Posterior vena cava (tissue), 2 donors: ENCODE measurements at regions not wholly inside any gene's neighbourhood (a gene's known extent, or its start where the extent isn't known, plus 50 kb on each side); places are given as distances from the start of the nearest gene placed in this dataset.
"Not testable (repeated sequence)": the region's sequence is repeated elsewhere in the genome, so short reads cannot be mapped to it uniquely, and the experiment has no call there.

ENCODE experiments used
- DNase-seq: peaks from one replicate; pipeline ENCODE4 v3.0.0-alpha.2; 2020; ENCODE audit warnings: low spot score
- intact Hi-C, 2 donors: fragments of 100-400 bp; cut with DNase I; formaldehyde crosslinking; loops; one replicate each; pipeline versions ENCODE4 v1.14.1 to v1.14.2; 2022 to 2023
- donor health status: DM: yes; HTN: yes; CAD: no.
- donor health status: DM: yes; HTN: yes; CAD: no.

DNA sequence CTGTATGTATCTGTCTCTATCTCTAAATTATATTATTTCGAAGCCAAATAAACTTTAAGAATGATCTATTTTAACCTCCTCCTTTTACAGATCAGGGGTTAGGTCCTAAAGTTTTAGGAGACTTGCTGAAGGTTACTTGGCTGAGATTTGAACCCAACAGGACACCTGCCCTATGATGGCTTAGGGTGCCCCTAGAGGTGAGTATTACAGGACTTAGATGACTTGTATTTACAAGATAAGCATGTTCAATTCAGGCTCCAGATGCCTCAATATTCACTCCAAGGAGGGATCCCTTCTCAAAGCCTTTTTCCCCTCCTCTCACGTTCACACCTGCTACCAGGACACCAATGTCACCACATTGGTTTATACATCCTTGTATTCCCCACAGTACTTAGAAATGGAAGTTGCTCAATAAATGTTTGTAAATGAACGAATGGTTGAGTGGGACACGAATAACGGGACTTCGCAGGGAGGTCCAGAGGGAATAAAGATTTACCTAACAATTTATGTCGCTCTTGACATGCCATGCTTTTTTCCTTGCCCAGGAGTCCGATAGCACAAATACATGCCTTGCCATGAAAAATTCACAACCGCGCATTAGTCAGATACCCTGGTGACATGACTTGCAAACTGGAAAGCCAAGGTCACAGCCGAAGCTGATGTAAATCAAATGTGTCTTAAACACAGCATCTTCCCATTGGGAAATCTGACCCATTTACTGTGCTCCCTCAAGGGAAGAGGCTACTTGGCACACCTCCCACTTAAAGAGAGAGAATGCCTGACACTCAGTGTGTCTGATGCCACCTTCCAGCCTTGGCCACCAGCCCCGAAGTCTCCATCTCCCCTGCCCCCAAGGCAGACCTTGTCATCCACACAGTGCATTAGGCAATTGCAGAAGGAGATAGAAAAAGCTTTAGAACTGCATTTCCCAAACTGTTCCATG lies 872.2 kb upstream of the AUTS2 start:
- intact Hi-C loops: no loop called here
- DNase-seq: no peak

DNA sequence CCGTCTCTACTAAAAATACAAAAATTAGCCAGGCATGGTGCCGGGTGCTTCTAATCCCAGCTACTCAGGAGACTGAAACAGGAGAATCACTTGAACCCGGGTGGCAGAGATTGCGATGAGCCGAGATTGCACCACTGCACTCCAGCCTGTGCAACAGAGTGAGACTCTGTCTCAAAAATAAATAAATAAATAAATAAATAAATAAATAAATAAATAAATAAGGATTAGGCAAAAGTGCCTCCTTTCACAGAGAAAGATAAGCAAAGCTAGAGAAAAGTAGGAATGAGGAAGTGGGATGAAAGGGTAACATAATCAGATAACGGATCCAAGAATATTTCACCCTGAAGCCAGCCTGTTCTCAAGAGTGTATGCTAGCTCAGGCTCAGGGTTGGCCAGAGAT lies 869.6 kb upstream of the AUTS2 start:
- DNase-seq, intact Hi-C loops: not testable (repeated sequence)

DNA sequence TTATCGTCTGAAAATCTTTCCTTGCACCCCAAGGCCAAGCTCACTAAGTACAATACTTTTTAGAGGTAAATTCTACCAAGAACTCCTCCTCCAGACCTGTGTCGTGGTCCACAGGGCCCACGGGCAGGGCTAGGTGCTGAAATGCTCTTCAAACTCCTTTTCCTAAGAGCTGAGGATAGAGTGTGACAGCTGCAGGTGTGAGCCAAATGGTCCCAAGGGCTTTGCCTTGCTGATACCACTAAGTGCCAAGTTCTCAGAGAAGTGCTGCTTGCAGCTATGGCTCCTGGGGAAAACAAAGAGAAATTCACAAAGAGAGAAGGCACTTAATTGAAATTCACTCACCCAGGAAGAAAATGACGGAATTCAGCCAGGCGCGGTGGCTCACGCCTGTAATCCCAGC lies 868.9 kb upstream of the AUTS2 start:
- no peak for DNase-seq
- intact Hi-C loops: no loop called here

DNA sequence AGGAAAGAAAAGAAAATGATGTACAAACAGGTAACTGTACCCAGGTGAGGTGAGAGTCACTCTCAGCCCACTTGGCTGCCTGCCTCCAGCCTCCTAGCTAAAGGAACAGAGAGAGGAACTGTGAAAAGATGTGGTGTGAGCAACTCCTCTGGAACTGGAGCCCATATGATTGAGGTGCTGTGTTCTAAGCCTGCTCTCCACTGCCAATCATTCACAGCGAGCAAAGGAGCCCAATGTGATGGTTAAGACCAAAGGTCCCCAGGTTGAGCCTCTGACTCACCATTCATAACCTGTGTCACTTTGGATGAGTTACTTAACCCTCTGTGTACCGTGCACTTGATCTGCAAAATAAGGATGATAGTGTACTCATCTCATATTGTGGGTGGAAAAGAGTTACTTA lies 868.1 kb upstream of the AUTS2 start:
- intact Hi-C loops: no loop called here
- DNase-seq: no peak

DNA sequence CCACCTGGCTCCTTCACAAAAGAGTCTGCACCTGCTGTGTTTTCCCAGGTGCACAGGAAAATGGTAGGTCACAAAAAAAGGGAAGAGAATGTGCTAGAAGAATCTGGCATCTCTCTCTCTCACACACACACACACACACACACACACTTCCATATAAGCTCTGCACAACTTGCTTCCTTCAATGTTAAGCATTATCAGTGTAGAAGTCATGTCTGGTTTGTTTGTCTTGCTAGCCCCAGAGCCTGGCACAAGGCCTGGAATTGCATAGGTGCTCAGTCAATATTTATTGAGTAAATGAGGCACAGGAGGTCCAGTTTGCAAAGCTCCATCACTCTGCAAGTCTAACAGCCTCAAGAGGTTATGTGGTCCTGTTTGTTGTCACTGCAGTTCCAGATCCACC lies 867.3 kb upstream of the AUTS2 start:
- DNase-seq: no peak
- intact Hi-C loops: no loop called here

DNA sequence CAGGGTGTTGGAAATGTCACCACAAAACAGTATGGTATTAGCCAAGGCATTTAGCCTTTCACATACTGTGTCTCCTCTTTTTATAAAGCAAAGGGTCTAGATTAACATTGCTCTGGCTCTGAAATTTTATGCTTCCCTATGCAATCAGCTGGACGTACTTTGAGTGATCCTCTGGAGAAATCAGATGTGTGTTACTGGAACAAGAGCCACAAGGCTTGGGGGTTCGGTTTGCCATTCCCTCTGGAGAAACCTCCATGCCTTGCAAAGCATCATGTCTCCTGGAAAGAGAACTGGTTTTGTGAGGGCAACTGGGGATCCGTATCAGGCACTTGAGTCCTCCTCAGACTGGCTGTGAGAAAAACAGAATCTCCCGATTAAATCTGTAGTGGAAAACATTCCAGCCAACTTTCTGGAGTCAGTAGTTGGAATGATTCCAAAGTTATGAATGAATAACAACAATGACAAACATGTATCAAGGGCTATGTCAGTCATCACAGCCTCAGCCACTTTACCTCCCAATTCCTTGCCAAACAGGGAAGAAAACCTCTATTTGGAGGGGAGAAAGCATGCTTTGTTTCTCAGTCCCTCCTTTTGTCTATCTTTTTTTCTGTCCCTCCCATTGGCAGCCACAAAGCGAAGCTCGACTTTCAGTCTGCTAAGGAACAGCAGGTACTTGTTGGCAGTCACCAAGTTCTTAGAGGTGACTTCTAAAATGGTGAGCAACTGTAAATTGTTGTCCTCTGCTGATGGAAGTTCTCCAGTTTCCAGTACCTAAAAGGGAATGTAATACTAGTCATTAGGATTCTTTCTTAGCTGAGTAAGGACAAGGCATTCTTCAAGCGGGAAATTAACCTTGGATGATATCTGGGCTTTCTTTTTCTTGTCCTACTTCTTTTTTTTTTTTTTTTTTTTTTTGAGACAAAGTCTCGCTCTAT lies 864.8 kb upstream of the AUTS2 start:
- DNase-seq: no peak
- intact Hi-C loops: no loop called here

DNA sequence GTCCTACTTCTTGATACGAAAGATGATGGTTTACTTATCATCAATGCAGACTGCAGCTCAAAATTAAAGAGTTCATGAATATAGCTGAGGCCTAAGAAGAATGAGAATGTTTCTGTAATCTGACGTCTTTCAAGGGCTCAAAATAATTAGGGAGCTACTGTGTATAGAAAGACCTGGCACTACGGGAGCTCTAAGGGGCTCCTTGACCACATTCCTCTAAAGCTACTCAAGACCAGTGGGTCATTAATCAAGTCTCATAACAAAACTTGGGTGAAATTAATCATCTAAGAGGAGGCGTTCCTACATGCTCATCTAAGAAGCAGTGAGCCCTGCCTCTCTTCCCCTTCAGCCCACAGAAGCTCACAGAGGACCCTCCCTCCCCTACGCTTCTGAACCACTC lies 863.8 kb upstream of the AUTS2 start:
- DNase-seq: no peak
- intact Hi-C loops: no loop called here

DNA sequence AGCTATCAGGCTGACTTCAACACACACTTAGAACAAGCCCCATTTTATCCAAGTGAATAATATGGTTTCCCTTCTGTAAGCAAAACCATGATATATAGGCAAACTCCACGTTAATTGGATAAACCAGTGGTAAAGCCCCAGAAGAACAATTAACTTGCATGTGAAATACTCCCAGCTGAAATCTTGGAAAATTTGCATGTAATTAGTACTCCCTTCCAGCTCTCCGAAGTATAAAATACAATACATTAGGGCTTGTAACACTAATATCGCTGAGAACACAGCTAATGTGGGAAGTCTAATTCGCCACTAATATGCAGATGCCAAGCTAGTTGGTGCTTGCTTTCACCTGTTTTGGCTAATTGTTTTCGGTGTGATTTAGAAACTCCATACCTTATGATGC lies 859.0 kb upstream of the AUTS2 start:
- DNase-seq: no peak
- intact Hi-C loops: no loop called here

DNA sequence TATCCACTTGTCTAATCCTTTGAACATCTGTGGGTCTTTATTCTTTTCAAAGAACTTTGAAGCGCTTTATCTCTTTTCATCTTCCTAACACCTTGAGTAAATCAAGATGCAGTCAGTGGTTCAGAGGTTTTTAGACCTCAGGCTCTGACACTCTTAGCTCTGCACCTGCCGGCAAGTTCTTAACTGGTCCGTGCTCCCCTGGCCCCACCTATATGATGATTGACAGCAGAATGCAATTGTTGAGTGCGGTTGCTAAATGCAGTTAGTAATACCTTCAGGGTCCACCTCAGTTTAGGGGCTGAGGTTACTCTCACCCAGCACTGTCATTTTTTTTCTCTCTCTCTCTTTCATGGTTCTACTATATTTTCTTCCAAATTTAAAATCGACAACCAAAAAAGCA lies 854.2 kb upstream of the AUTS2 start:
- DNase-seq: no peak
- intact Hi-C loops: no loop called here

DNA sequence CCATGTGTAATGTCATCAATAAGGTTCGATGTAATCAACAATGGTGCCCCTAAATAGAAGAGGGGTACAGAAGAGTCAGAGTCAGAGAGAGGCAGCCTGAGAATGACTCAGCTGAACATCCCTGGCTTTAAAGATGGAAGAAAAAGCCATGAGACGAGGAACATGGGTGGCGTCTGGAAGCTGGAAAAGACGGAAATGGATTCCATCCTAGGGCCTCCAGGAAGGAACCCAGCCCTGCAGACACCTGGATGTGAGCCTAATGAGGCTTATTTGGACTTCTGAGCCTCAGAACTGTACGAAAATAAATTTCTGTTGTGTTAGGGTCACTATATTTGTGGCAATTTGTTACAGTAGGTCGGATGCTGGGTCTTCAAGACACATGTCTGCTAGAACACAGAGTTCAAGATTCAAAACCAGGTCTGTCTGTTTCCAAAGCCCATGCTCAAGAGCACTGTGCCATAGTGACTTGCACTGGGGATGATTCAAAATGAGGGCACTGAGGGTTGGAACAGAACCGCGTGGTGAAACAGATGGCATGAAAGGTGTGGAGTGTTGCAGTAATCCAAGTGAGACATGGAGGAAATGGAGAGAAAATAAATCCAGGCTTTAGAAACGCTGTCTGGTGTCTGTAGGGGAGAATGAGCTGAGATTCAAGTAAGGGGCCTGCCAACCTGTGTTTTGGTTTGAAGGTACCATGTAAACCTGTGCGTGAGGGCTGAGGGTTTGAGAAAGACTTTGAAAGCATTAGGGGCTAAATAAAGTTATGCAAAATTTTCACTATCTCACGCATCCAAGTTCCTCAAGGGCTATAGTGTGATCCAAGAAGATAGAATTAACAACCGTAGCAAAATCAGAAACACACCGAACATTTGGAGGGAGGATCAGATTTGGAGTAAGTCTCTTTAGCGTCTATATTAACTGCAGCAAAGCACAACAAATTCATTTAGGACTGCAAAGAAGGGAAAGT lies 849.1 kb upstream of the AUTS2 start:
- DNase-seq: no peak
- intact Hi-C loops: no loop called here

DNA sequence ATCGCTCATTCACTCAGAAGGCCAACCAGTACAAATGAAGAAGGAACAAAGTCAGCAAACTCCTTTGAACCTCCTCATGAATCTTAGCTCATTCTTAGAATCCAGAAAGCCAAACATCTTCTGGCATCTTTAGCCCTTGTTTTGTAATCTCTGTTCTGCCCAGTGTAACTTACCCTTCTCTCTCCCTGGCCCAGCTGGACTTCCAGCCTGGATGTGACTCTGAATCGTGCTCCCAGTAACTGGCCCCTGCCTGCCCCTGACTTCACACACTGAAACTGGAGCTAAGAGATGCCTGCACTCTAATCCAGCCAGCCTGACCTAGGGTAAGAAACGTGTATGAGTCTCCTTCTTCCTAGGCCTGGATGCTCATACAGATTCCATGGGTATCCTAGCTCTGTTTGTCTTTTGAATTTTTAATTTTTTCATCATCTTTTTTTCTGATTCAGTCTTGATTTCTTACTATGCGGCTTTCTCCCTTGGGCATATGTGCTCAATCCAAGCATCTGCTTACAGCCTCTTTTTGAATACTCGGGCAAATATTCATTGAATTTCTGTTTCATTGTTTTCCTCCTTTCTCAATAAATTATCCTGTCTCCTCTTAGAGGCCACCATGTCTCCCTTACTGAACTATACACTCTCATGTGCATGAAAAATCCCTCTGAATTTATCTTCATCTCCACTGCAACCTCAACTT lies 845.6 kb upstream of the AUTS2 start:
- no peak for DNase-seq
- intact Hi-C loops: no loop called here

DNA sequence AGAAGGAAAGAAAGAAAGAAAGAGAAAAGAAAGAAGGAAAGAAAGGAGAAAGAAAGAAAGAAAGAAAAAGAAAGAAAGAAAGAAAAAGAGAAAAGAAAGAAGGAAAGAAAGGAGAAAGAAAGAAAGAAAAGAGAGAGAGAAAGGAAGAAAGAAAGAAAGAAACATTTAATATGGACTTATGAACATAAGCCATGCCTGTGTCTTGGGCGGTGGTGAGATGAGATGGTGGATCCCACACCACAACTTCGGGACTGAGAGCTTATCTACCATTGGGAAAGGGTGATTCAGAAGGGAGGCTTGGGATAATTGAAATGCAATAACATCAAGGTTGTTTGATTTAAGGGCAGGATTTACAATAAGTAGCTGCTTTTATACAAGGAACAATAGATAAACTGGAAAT lies 843.9 kb upstream of the AUTS2 start:
- intact Hi-C loops: no loop called here
- DNase-seq: no peak

DNA sequence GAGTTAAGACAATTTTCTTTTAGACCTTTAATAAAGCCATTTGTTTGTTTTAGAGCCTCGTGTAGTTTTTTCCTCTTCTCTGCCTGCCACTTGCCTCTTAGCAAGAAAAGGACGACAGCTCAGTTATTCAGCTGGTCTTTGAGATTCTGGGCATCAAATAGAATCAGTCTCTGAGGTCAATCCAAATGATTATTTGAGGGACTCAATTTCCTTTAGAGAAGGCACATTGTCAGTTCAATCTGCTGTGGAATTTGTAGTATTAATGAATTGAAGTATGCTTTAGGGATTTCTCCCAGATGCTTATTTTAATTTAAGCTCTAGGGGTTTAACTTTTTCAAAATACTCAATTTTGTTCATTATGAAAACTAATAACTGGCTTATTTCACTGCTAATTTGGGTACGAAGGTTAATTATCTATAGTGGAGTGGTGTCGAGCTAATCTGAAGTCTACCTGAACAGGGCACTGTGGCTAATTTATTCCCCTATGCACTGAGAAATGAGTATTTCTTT lies 841.2 kb upstream of the AUTS2 start:
- DNase-seq: no peak
- intact Hi-C loops: no loop called here

DNA sequence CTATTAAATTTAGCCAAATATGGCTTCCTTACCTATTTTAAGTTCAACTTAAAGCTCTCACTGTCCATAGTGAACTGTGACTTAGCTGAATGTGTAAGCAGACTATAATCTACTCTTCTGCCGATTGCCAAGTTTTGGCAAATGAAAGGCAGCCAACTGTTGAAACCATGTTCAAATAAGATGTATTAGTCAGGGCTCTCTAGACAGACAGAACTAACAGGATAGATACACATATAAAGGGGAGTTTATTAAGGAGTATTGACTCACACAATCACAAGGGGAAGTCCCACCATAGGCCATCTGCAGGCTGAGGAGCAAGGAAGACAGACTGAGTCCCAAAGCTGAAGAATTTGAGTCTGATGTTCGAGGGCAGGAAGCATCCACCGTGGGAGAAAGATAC lies 837.7 kb upstream of the AUTS2 start:
- intact Hi-C loops: no loop called here
- no peak for DNase-seq

DNA sequence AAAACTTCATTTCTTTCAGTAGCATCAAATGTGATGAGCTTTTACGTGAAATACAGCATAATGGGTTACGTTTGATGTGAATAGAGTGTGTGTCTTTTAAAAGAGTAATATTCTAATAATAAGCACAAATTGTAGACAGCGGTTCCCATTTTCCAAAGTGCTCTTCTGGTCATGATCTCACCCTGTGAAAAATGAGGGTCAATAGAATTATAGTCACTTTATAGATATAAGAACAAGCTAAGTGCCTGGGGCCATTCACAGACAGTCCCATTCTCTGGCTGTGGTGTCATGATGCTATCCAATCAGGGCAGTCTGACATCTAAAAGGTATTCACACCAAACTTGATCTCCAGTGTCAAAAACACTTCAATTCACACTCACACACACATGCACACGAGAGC lies 830.8 kb upstream of the AUTS2 start:
- no peak for DNase-seq
- intact Hi-C loops: no loop called here

DNA sequence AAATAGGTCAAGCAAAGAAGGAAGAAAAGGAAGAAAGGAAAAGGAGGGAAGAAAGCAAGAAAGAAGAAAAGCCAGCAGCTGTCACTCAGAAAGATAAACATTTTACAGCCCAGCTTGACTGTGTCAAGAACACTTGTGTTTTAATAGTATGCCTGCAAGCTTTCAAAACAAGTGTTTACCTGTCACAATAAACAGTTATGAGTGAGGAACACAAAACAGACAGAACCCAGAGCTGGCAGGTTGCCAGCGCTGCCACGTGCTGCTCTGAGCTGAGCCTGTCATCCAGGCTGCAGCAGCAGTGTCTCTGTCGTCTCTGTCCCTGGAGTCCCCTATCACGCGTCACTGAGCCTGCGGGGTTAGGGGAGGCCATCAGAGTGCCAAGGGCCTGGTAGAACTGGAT lies 827.6 kb upstream of the AUTS2 start:
- no peak for DNase-seq

DNA sequence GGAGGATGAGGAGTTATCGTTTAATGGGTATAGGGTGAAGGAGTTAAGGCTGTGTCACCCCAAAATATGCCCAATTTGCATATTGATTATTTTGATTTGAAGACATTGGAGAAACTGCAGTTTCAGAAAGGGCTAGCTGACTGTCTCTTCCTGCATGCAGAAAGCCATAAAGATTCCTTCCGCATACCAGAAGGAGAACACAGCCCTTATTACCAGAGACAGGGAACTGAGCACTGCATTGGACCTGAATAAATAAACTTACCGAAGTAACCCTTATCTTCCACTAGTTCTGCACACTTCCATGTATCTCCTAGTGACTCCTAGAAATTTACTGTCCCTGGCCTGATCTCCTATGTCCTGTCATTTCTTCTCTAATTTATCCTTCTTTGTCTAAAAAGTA lies 821.9 kb upstream of the AUTS2 start:
- intact Hi-C loops: no loop called here
- no peak for DNase-seq

More for the DNA sequence above, 827.6 kb upstream of the AUTS2 start:
- intact Hi-C loops: no loop called here

DNA sequence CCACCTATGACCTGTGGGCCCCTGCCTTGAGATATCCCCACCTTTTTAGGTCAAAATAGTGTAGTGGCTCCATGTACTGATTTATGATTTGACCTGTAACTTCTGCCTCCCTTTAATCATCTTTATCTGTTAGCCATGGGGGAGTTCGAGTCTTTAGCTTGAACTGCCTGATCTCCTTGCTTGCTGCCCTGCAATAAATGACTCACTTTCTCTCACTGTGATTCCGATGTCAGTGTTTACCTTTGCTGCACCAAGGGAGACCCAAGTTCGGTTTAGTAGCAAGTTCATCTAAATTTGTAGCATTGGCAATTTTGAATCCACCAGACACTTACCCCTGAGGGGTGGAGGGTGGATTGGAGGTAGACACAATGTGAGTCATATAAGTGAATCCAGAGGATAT lies 814.6 kb upstream of the AUTS2 start:
- intact Hi-C loops: no loop called here
- DNase-seq: no peak

DNA sequence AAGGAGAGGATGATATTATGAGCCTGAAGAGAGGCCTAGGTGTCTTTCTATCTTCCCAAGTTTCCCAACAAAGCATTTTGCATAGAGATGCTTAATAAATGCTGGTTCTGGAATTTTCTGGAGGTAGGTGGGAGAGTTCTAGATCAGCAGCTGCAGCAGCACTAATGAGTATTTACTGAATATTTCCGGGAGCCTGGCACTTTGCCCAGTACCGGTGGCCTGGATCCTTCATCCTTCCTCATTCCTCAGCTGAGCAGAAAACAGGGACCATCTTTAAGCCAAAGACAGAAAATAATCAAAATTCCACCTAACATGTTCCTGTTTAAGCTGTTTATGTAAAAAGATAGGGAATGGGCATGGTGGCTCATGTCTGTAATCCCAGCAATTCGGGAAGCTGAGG lies 813.2 kb upstream of the AUTS2 start:
- no peak for DNase-seq
- intact Hi-C loops: no loop called here
